B cell (primary cell): ENCODE measurements at regions not wholly inside any gene's neighbourhood (a gene's known extent, or its start where the extent isn't known, plus 50 kb on each side); places are given as distances from the start of the nearest gene placed in this dataset.

Experiments used
- EZH2 ChIP-seq: IDR thresholded peaks from 2 replicates; pipeline ENCODE4 v1.6.1; 2012; ENCODE audit warnings: borderline replicate concordance, low read depth, mild to moderate bottlenecking, moderate library complexity, low read length; ENCODE audit not compliant: insufficient read depth, poor library complexity, severe bottlenecking
- TF ChIP-seq, protein P1 (sequence below): fragments of 200-600 bp; IDR thresholded peaks from one replicate; pipeline ENCODE4 v1.8.0; 2022; ENCODE audit warnings: antibody characterized with exemption, mild to moderate bottlenecking

- TF ChIP-seq, protein P1, sequence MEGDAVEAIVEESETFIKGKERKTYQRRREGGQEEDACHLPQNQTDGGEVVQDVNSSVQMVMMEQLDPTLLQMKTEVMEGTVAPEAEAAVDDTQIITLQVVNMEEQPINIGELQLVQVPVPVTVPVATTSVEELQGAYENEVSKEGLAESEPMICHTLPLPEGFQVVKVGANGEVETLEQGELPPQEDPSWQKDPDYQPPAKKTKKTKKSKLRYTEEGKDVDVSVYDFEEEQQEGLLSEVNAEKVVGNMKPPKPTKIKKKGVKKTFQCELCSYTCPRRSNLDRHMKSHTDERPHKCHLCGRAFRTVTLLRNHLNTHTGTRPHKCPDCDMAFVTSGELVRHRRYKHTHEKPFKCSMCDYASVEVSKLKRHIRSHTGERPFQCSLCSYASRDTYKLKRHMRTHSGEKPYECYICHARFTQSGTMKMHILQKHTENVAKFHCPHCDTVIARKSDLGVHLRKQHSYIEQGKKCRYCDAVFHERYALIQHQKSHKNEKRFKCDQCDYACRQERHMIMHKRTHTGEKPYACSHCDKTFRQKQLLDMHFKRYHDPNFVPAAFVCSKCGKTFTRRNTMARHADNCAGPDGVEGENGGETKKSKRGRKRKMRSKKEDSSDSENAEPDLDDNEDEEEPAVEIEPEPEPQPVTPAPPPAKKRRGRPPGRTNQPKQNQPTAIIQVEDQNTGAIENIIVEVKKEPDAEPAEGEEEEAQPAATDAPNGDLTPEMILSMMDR: no peak
- no peak for TF ChIP-seq EZH2
These were observed 167.1 kb downstream of the CAND1 start for GRCh38 chr12:67436230-67436629.
